NCI-H446 treated with DMSO at 0.1 percent for 48 hours (cell line): ENCODE measurements at regions not wholly inside any gene's neighbourhood (a gene's known extent, or its start where the extent isn't known, plus 50 kb on each side); places are given as distances from the start of the nearest gene placed in this dataset.
"Not testable (repeated sequence)": the region's sequence is repeated elsewhere in the genome, so short reads cannot be mapped to it uniquely, and the experiment has no call there.

Experiments
- DNase-seq: peaks from one replicate; lab custom pipeline; 2025; lab: John Stamatoyannopoulos, UW

GRCh38 chr5:126677121-126677520 lies 76.4 kb downstream of the PHAX start:
- no peak for DNase-seq

GRCh38 chr5:126680191-126680817 lies 79.6 kb downstream of the PHAX start:
- peak; percentile 87 for DNase-seq

DNA sequence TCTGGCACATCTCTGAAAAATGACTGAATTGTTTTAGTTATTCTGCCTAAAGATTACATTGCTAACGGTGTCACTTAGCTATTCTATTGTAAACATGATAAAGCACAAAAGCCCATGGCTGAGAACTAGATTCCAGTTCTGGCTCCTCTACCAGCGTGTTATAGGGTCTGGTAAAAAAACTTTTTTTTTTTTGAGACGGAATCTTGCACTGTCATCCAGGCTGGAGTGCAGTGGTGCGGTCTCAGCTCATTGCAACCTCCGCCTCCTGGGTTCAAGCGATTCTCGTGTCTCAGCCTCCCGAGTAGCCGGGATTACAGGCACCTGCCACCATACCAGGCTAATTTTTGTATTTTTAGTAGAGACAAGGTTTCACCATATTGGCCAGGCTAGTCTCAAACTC lies 80.6 kb downstream of the PHAX start:
- DNase-seq: not testable (repeated sequence)

DNA sequence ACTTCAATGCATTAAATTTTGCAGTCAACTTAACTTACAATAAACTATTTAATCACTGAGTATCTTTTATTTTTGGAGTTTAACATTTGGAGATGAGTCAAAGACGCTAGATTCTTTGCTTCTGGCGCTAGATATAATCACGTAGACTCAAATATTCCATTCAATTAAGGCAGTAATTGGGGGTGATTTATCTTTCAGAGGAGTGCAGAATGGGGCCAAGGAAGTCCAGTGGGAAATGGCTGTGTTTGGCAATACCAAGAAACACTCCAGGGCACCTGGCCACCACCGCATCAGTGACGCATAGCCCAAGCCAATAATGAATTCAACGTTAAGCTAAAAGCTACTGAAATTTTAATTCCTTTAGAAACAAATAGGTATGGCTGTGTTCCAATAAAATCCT lies 81.2 kb downstream of the PHAX start:
- DNase-seq: peak; percentile 33

DNA sequence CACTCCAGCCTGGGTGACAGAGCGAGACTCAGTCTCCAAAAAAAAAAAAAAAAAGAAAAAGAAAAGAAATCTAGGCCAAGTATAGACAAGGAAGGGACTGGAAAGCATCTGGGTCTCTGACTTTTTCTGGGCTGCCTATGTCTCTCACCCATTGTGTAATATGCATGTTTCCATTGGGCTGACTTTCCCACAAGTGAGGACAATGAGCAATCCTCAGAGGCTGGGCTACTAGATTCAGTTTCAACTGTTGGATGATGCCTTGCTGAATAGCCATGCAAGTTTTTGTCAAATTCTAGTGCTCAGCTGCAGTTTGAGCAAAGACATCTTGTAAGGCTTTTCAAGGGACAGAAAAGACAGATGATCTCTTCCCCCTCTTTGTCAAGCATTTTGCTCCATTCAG lies 82.1 kb downstream of the PHAX start:
- no peak for DNase-seq

DNA sequence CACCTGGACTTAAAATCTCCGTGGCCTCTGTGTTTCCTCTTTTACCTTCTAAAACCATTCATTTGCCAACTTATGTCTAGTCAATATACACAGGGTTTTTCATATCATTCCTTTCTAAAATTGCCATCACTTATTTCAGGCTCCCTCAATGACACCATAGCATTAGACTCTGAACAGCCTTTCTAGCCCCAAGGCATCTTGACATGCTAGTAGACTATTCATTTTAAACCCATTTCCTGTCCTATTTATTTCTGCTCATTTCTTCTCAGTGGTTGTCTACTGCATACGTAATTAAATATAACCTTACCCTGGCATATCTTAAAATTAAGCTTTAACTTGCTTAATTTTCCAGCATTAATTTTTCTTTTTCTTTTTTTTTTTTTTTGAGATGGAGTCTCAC lies 83.2 kb downstream of the PHAX start:
- DNase-seq: no peak

- not testable (repeated sequence) for DNase-seq
Measured at GRCh38 chr5:126684656-126685442, 84.1 kb downstream of the PHAX start.

DNA sequence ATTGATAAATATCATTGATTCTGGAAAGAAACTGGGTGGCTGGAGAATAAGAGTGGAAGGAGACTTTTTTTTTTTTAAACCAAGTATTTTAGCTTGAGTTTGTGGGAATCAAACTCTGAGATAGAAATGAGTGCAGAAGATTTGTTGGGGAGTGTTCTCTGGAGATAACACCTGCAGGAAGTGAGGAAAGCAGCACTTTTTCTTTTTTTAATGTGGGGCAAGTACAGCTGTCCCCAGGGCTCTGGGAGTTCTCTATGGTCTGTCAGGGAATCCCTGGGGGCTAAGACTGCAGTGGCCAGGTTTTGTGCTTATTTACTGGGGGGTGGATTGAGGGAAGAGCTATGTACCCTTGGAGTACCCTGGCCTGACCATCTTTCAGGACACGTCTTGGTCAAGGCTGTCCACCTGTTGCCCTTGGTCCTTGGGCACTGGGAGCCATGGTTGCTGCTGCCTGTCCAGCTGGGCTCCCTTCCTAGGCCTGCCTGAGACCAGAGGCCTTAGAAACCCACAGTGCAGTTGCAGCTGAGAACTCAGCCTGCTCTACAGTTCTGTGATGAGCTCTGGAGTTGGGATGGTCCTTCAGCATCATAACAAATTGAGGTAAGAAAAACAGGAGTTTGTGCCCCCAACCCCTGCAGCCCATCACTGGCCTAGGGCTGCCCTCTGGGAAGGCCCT lies 85.8 kb downstream of the PHAX start:
- DNase-seq: no peak

GRCh38 chr5:126692971-126693370 lies 84.0 kb upstream of the LMNB1 start:
- no peak for DNase-seq

DNA sequence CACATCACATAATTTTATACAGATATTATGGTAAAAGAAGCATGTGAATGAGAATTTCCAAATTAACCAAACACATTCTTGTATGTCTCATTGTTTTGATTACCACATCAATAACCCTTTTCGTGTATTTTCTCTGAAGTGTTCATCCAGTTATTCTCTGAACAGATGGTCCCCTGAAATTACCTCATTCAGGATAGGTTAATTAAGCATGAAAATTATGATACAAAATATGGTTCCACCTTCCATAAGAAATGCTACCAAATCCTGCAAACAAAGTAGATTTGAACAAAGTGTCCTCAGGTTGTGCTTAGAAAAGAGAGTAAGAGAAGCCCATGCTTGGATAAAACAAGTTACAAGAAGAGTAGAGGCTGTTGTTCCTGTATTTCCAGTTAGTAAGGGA lies 83.1 kb upstream of the LMNB1 start:
- peak; percentile 42 for DNase-seq

DNA sequence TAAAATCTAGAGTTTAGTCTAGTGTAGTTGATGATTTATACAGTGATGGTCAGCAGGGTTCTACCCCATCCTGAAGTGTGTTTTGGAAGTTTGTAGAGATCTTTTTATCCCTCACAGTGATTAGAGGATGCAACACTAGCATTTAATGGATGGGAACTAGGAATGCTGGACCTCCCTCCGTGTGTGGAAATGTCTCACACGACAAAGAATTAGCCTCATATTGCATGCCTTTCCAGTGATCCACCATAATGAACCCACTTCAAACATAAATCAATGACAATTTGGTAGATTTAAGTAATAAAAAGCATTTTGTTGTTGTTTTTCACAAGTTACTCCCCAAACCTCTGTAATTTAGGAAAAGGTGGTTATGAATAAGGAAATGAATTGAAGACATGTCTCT lies 82.5 kb upstream of the LMNB1 start:
- no peak for DNase-seq

DNA sequence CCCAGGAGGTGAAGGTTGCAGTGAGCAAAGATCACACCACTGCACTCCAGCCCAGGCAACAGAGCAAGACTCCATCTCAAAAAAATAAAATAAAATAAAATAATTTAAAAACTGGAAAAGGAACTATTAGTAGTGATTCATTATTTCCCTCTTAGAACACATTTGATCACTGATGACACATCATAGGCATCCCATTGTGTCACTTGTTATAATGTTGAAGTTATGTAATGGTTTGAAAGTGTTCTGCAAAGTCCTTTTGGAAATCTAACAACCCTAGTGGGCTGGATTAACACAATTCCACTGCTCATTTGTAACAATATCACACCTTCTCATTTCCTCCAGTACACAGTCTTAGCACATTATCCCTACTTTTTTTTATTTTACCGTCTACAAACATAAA lies 81.8 kb upstream of the LMNB1 start:
- DNase-seq: no peak

DNA sequence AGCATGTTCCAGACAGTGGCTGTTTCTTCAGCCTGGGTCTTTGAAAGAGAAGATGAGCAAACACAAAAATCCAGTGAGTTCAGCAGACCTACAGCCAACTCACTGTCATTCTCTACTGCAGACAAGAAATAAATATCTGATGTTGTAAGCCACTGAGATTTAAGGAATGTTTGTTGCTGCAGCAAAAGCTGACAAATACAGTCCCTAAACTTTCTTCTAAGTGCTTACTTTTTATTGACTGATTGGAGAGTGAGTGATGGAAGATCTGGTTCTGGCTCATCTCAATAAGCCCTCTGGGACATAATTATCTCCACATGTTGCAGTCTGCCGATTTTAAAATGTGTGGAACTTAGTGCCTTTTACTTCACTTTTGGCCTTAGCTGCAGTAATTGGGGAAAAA lies 69.9 kb upstream of the LMNB1 start:
- no peak for DNase-seq

- no peak for DNase-seq
Measured at GRCh38 chr5:126715765-126716164, 61.2 kb upstream of the LMNB1 start.

GRCh38 chr5:126716861-126717260 lies 60.1 kb upstream of the LMNB1 start:
- no peak for DNase-seq

GRCh38 chr5:126718236-126718868 lies 58.6 kb upstream of the LMNB1 start:
- no peak for DNase-seq

GRCh38 chr5:126720369-126720768 lies 56.6 kb upstream of the LMNB1 start:
- no peak for DNase-seq

- DNase-seq: no peak
Measured at GRCh38 chr5:126723643-126724042, 53.3 kb upstream of the LMNB1 start.
